ENCODE measurements at regions not wholly inside any gene's neighbourhood (a gene's known extent, or its start where the extent isn't known, plus 50 kb on each side); places are given as distances from the start of the nearest gene placed in this dataset.

- intact Hi-C loops (cut with micrococcal nuclease; ENCODE audit: unreplicated experiment) = no loop called here
- Histone ChIP-seq H3K27ac (ENCODE audit: low read depth, low read length, poor library complexity, severe bottlenecking) (no peak overlapping the region), H3K9me3 (ENCODE audit: low read length) (no peaks in the 10 kb centered on the region), H3K36me3 (ENCODE audit: insufficient read depth, low read length) (no peaks in the 10 kb centered on the region), H4K20me1 (ENCODE audit: insufficient read depth, low read length) (no peaks in the 10 kb centered on the region), H2AFZ (ENCODE audit: low read length) (peak overlapping the region; percentile 91; the same call in 1 of the 2 replicates), H3K4me3 (ENCODE audit: low read depth, low read length, poor library complexity, severe bottlenecking) (peak overlapping the region; percentile 12), H3K4me1 (ENCODE audit: insufficient read depth, low read length, poor library complexity, severe bottlenecking) (peaks cover 18% of the 10 kb centered on the region), H3K79me2 (ENCODE audit: insufficient read depth, low read depth, low read length) (no peaks in the 10 kb centered on the region), H3K9me2 (ENCODE audit: insufficient read depth, low read length) (no peaks in the 10 kb centered on the region), H3K4me2 (ENCODE audit: low read length) (peak overlapping the region; percentile 60)
- DNase-seq (ENCODE audit: low spot score) = peak; percentile 68
- ChIA-PET CTCF (ENCODE audit: unreplicated experiment) (no interaction called here), POLR2A (interaction anchor here (0.9 to 1.0 kb wide), 2 partner anchors 13 to 19 kb away, joined by 3 to 4 read pairs; no protein-coding TSS in a partner anchor)
- TF ChIP-seq CTCF (conservative IDR thresholded peaks at IDR 0.05; ENCODE audit: low read length) = no peak
- TF ChIP-seq EZH2phosphoT487 (IDR thresholded peaks at IDR 0.05; ENCODE audit: borderline replicate concordance, low read depth, low read length) = no peak
- no TSS peak for BruUV-seq (replicated peaks)
Observed at GRCh38 chr18:34647251-34647650, 62.8 kb upstream of the DTNA start.

- H3K4me3 ChIP-seq (ENCODE audit: low read depth, low read length, poor library complexity, severe bottlenecking) = no peak overlapping the region
- POLR2A ChIA-PET = interaction anchor here (0.7 kb wide), 1 partner anchor 73 kb away, joined by 3 read pairs; no protein-coding TSS in a partner anchor
- no peaks in the 10 kb centered on the region for H4K20me1 ChIP-seq (ENCODE audit: insufficient read depth, low read length)
- DNase-seq (ENCODE audit: low spot score) = no peak
- TF ChIP-seq EZH2phosphoT487 (IDR thresholded peaks at IDR 0.05; ENCODE audit: borderline replicate concordance, low read depth, low read length) (no peak), CTCF (conservative IDR thresholded peaks at IDR 0.05; ENCODE audit: low read length) (no peak)
- peak overlapping the region; percentile 91; the same call in 1 of the 2 replicates for H2AFZ ChIP-seq (ENCODE audit: low read length)
- H3K79me2 ChIP-seq (ENCODE audit: insufficient read depth, low read depth, low read length) = no peaks in the 10 kb centered on the region
- H3K9me2 ChIP-seq (ENCODE audit: insufficient read depth, low read length) = no peaks in the 10 kb centered on the region
- H3K4me1 ChIP-seq (ENCODE audit: insufficient read depth, low read length, poor library complexity, severe bottlenecking) = peaks cover 18% of the 10 kb centered on the region
- no peaks in the 10 kb centered on the region for H3K36me3 ChIP-seq (ENCODE audit: insufficient read depth, low read length)
- intact Hi-C loops (cut with micrococcal nuclease; ENCODE audit: unreplicated experiment) = no loop called here
- BruUV-seq (replicated peaks) = no TSS peak
- no peak overlapping the region for H3K27ac ChIP-seq (ENCODE audit: low read depth, low read length, poor library complexity, severe bottlenecking)
- CTCF ChIA-PET (ENCODE audit: unreplicated experiment) = no interaction called here
- H3K9me3 ChIP-seq (ENCODE audit: low read length) = no peaks in the 10 kb centered on the region
- H3K4me2 ChIP-seq (ENCODE audit: low read length) = no peak overlapping the region
Observed at GRCh38 chr18:34648269-34648985, 61.7 kb upstream of the DTNA start.

GRCh38 chr18:34649080-34649479 is 61.0 kb upstream of the DTNA start:
- Histone ChIP-seq H3K79me2 (ENCODE audit: insufficient read depth, low read depth, low read length) (no peaks in the 10 kb centered on the region), H3K9me2 (ENCODE audit: insufficient read depth, low read length) (no peaks in the 10 kb centered on the region), H3K27ac (ENCODE audit: low read depth, low read length, poor library complexity, severe bottlenecking) (no peak overlapping the region), H3K4me2 (ENCODE audit: low read length) (no peak overlapping the region), H3K4me3 (ENCODE audit: low read depth, low read length, poor library complexity, severe bottlenecking) (no peak overlapping the region), H3K9me3 (ENCODE audit: low read length) (no peaks in the 10 kb centered on the region), H3K4me1 (ENCODE audit: insufficient read depth, low read length, poor library complexity, severe bottlenecking) (peaks cover 18% of the 10 kb centered on the region), H3K36me3 (ENCODE audit: insufficient read depth, low read length) (no peaks in the 10 kb centered on the region), H4K20me1 (ENCODE audit: insufficient read depth, low read length) (no peaks in the 10 kb centered on the region), H2AFZ (ENCODE audit: low read length) (no peak overlapping the region)
- TF ChIP-seq CTCF (conservative IDR thresholded peaks at IDR 0.05; ENCODE audit: low read length) = no peak
- ChIA-PET POLR2A (interaction anchor here (0.7 kb wide), 1 partner anchor 72 kb away, joined by 3 read pairs; no protein-coding TSS in a partner anchor), CTCF (ENCODE audit: unreplicated experiment) (no interaction called here)
- no peak for DNase-seq (ENCODE audit: low spot score)
- intact Hi-C loops (cut with micrococcal nuclease; ENCODE audit: unreplicated experiment) = no loop called here
- BruUV-seq (replicated peaks) = no TSS peak
